AG08395 (cell line): ENCODE measurements at regions not wholly inside any gene's neighbourhood (a gene's known extent, or its start where the extent isn't known, plus 50 kb on each side); places are given as distances from the start of the nearest gene placed in this dataset.
A peak's percentile ranks its signal among the peaks of the same experiment; 100 is the strongest.

ENCODE experiments used
- DNase-seq: peaks from one replicate; pipeline ENCODE4 v3.0.0; 2012; ENCODE audit warnings: mixed read lengths, low spot score

- DNase-seq = no peak
These were observed 370.2 kb downstream of the DUSP10 start for GRCh38 chr1:221371705-221372104.

- no peak for DNase-seq
These were observed 368.1 kb downstream of the DUSP10 start for GRCh38 chr1:221373795-221374194.

- no peak for DNase-seq
These were observed 365.6 kb downstream of the DUSP10 start for GRCh38 chr1:221376286-221376685.

- peak; percentile 62 for DNase-seq
These were observed 359.8 kb downstream of the DUSP10 start for GRCh38 chr1:221381910-221382623.

- DNase-seq = peak; percentile 79
These were observed 349.4 kb downstream of the DUSP10 start for GRCh38 chr1:221392453-221392852.

- peak; percentile 66 for DNase-seq
These were observed 347.8 kb downstream of the DUSP10 start for GRCh38 chr1:221394011-221394544.

GRCh38 chr1:221396526-221396925, 345.4 kb downstream of the DUSP10 start:
- DNase-seq = no peak

GRCh38 chr1:221397141-221397540, 344.7 kb downstream of the DUSP10 start:
- DNase-seq = no peak

GRCh38 chr1:221397606-221398005, 344.3 kb downstream of the DUSP10 start:
- DNase-seq = no peak

GRCh38 chr1:221405146-221405545, 336.7 kb downstream of the DUSP10 start:
- DNase-seq = no peak

GRCh38 chr1:221408117-221408803, 333.6 kb downstream of the DUSP10 start:
- no peak for DNase-seq

- no peak for DNase-seq
These were observed 330.6 kb downstream of the DUSP10 start for GRCh38 chr1:221411283-221411682.

- no peak for DNase-seq
These were observed 326.9 kb downstream of the DUSP10 start for GRCh38 chr1:221414772-221415539.

- no peak for DNase-seq
These were observed 326.2 kb downstream of the DUSP10 start for GRCh38 chr1:221415651-221416050.

GRCh38 chr1:221416142-221416541, 325.7 kb downstream of the DUSP10 start:
- DNase-seq = no peak

- no peak for DNase-seq
These were observed 325.2 kb downstream of the DUSP10 start for GRCh38 chr1:221416723-221417122.

- DNase-seq = peak; percentile 52
These were observed 323.5 kb downstream of the DUSP10 start for GRCh38 chr1:221418346-221418745.

- peak; percentile 78 for DNase-seq
These were observed 322.3 kb downstream of the DUSP10 start for GRCh38 chr1:221419513-221420095.

- DNase-seq = peak; percentile 20
These were observed 312.6 kb downstream of the DUSP10 start for GRCh38 chr1:221429264-221429663.

- no peak for DNase-seq
These were observed 311.5 kb downstream of the DUSP10 start for GRCh38 chr1:221430152-221430960.

- DNase-seq = peak; percentile 35
These were observed 310.7 kb downstream of the DUSP10 start for GRCh38 chr1:221431068-221431651.
